Epithelial cell of proximal tubule (primary cell): ENCODE measurements at regions not wholly inside any gene's neighbourhood (a gene's known extent, or its start where the extent isn't known, plus 50 kb on each side); places are given as distances from the start of the nearest gene placed in this dataset.

Experiments used
- DNase-seq: peaks from one replicate; pipeline ENCODE4 v3.0.0-alpha.2; 2011; ENCODE audit warnings: low read depth
- H3K4me3 ChIP-seq: 2 replicates; pipeline ENCODE4 v1.5.1; 2011; ENCODE audit warnings: low read depth, mild to moderate bottlenecking, low read length
- CTCF ChIP-seq: conservative IDR thresholded peaks from 2 replicates; pipeline ENCODE4 v1.5.1; 2012; ENCODE audit warnings: low read depth, mild to moderate bottlenecking, low read length

DNA sequence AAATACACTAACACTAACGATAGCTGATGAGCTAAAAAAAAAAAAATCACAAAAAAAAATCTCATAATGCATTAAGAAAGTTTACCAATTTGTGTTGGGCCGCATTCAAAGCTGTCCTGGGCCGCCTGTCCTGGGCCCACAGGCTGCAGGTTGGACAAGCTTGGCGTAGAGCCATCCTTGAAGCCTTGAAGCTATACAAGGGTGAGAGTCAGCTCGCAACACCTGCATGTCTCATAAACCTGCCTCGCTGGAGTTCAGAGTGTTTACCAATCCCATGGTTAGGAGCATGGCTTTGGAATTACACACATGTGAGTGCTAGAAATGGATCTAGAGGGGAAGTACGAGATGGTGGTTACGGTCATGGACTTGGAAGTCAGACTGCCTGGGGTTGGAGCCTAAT is 453.7 kb downstream of the INSC start:
- no peak for DNase-seq
- no peak overlapping the region for H3K4me3 ChIP-seq
- TF ChIP-seq CTCF = no peak

DNA sequence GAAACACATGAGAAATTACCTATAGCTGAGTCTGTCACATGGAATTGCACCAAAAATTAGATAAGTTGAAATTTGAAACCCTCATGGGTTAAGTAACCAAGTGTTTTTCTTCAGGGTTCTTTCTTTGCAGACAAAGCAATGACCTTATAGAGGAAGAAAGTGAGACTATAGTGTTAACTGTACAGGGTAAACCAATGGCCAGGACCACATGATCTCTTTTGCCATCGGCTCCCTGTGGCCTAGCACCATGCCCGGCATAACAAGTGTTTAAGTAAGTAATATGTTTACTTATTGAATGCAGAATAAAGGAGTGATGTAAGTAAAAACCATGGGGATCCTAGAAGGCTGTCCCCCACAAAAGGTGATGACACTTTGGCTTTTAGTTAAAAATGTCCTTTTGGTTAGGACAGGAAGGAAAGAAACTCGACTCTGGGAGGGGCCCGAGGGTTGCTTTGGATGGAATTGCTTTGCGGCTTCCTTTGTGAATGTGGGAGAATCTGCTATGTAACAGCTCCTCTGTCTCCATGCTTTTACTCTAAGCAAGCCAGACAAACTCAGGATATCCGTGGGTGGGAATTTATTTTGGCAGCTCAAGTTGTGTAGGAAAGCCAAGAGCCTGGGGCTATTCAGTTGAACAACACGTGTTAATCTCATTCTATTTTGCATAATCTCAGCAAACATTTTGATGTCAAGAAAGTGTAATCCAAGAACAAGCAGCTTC is 454.7 kb downstream of the INSC start:
- no peak for DNase-seq
- no peak overlapping the region for H3K4me3 ChIP-seq
- no peak for TF ChIP-seq CTCF

- no peak for DNase-seq
- TF ChIP-seq CTCF = no peak
- H3K4me3 ChIP-seq = no peak overlapping the region
Observed at GRCh38 chr11:15575409-15575808, 460.7 kb downstream of the INSC start.

DNA sequence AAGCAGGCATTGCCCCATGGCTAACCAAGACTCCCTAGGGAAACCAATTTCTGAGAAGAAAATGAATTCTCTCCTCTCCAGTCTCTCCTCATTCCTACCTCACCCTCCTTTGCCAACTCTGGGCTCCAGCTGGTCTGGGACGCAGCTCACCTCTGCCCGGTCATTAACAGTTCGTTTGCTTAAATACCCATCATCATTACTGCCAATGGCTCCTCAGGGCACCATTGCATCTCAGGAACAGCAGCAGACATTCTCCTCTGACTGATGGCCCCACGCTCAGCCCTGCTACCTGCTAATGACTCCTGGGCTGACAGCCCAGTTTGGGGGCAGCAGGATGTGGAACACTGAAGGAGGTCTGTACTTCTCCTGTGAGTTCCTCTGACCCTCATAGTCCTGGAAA is 462.0 kb downstream of the INSC start:
- TF ChIP-seq CTCF = no peak
- DNase-seq = no peak
- H3K4me3 ChIP-seq = no peak overlapping the region

- H3K4me3 ChIP-seq = no peak overlapping the region
- no peak for TF ChIP-seq CTCF
- DNase-seq = no peak
Observed at GRCh38 chr11:15577519-15577918, 462.8 kb downstream of the INSC start.

GRCh38 chr11:15579287-15580001 is 464.7 kb downstream of the INSC start:
- DNase-seq = no peak

More at GRCh38 chr11:15579287-15580001, 464.7 kb downstream of the INSC start:
- no peak overlapping the region for H3K4me3 ChIP-seq
- TF ChIP-seq CTCF = no peak
